Gastrocnemius medialis (tissue), 4 donors: ENCODE measurements at regions not wholly inside any gene's neighbourhood (a gene's known extent, or its start where the extent isn't known, plus 50 kb on each side); places are given as distances from the start of the nearest gene placed in this dataset.

Experiments used
- ATAC-seq, 2 donors: fragments of 150-250 bp; one replicate each; pipeline ENCODE4 v1.9.1; 2016
- DNase-seq, 2 donors: peaks; one replicate each; pipeline ENCODE4 v3.0.0-alpha.2; 2019
- H3K27ac ChIP-seq, 4 donors: fragments of 200-600 bp; sonication (generic); 1 replicate in 1 of 4; 2 replicates in 3 of 4; pipeline ENCODE4 v1.5.1; 2016 to 2018; ENCODE audit warnings: mild to moderate bottlenecking in 2 of 4, moderate library complexity in 1 of 4
- H3K27me3 ChIP-seq, 3 donors: fragments of 200-600 bp; sonication (generic) in 2 of 3; 1 replicate in 1 of 3; 2 replicates in 2 of 3; pipeline versions ENCODE4 v1.5.1 to v1.6.0; 2016 to 2019; ENCODE audit warnings: mild to moderate bottlenecking in 1 of 3, moderate library complexity in 1 of 3
- H3K36me3 ChIP-seq, 2 donors: fragments of 200-600 bp; sonication (generic) in 1 of 2; one replicate each; pipeline ENCODE4 v1.5.1; 2017 to 2018
- H3K4me1 ChIP-seq, 2 donors: fragments of 200-600 bp; sonication (generic) in 1 of 2; one replicate each; pipeline ENCODE4 v1.5.1; 2016 to 2017; ENCODE audit warnings: mild to moderate bottlenecking in 2 of 2
- H3K4me3 ChIP-seq, 4 donors: fragments of 200-600 bp; sonication (generic) in 3 of 4; 1 replicate in 1 of 4; 2 replicates in 3 of 4; pipeline ENCODE4 v1.5.1; 2016 to 2019; ENCODE audit warnings: mild to moderate bottlenecking in 2 of 4
- H3K9me3 ChIP-seq, 3 donors: fragments of 200-600 bp; sonication (generic) in 2 of 3; 1 replicate in 1 of 3; 2 replicates in 2 of 3; pipeline ENCODE4 v1.5.1; 2016 to 2019
- POLR2A ChIP-seq, 2 donors: fragments of 450-650 bp; IDR thresholded peaks; one replicate each; pipeline ENCODE4 v1.6.1; 2017; ENCODE audit warnings: antibody characterized with exemption in 2 of 2, mild to moderate bottlenecking in 2 of 2, moderate library complexity in 2 of 2
- in situ Hi-C, 4 donors: fragments of 200-750 bp; cut with MboI; loops; one replicate each; pipeline versions ENCODE4 v1.15.0 to v1.8.0; 2017; ENCODE audit warnings: low sequenced_read_pairs in 4 of 4
- intact Hi-C: fragments of 100-400 bp; cut with DNase I; formaldehyde crosslinking; loops from one replicate; pipeline ENCODE4 v1.15.1; 2023; ENCODE audit warnings: low total_unique reads
- TF ChIP-seq, protein P1 (sequence below), 5 experiments: fragments of 450-650 bp in 3 of 5; fragments of 200-600 bp in 2 of 5; sonication (generic) in 2 of 5; IDR thresholded peaks in 4 of 5; conservative IDR thresholded peaks in 1 of 5; 1 replicate in 4 of 5; 2 replicates in 1 of 5; pipeline ENCODE4 v1.5.1; 2016 to 2019; ENCODE audit warnings: antibody characterized with exemption in 5 of 5, mild to moderate bottlenecking in 3 of 5, moderate library complexity in 3 of 5

DNA sequence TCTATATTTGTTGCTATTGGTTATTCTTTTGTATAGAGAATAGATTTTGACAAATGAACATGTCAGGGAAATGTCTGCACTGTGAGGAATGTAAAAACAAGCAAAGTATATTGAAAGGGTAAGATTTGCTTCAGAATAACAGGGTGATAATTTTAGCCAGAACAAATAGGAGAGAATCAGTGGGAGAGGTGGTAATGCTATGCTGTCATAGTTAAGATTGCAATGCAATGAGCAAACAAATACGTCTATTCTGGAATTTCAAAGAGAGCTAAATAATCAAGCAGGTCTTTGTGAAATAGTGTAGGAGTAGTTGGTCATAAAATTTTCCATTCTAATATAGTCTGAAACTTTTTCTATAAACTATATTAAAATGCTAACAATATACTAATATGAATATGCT lies 1478.4 kb downstream of the TECRL start:
- in situ Hi-C loops (no loop called here), intact Hi-C loops (no loop called here)
- no peak for TF ChIP-seq POLR2A (IDR thresholded peaks at IDR 0.05)
- TF ChIP-seq, protein P1, sequence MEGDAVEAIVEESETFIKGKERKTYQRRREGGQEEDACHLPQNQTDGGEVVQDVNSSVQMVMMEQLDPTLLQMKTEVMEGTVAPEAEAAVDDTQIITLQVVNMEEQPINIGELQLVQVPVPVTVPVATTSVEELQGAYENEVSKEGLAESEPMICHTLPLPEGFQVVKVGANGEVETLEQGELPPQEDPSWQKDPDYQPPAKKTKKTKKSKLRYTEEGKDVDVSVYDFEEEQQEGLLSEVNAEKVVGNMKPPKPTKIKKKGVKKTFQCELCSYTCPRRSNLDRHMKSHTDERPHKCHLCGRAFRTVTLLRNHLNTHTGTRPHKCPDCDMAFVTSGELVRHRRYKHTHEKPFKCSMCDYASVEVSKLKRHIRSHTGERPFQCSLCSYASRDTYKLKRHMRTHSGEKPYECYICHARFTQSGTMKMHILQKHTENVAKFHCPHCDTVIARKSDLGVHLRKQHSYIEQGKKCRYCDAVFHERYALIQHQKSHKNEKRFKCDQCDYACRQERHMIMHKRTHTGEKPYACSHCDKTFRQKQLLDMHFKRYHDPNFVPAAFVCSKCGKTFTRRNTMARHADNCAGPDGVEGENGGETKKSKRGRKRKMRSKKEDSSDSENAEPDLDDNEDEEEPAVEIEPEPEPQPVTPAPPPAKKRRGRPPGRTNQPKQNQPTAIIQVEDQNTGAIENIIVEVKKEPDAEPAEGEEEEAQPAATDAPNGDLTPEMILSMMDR (IDR thresholded peaks at IDR 0.05 in 4 of 5, conservative IDR thresholded peaks at IDR 0.05 in 1 of 5), result no peak
- no peaks in the 10 kb centered on the region for H3K27me3 ChIP-seq
- H3K4me3 ChIP-seq, result no peak overlapping the region
- ATAC-seq, result no peak
- no peaks in the 10 kb centered on the region for H3K4me1 ChIP-seq
- no peaks in the 10 kb centered on the region for H3K9me3 ChIP-seq
- no peaks in the 10 kb centered on the region for H3K36me3 ChIP-seq
- DNase-seq, result no peak
- no peak overlapping the region for H3K27ac ChIP-seq

DNA sequence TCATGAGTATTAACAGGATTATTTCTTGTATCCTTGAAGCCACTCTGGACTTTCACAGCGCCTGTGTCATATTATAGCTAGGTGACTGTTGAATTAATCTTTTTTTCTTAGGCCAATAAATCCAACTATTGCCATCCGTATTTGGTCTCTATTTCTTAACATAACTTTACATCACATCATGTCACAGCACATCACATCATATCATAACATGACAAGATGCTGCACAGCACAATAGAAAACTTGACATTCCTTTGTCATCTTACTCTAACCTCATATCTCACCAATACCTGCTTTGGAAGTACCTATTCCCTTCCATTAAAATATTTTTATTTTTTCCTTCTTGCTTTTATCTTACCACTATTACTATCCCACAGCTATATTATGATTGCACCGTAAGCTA lies 1480.8 kb downstream of the TECRL start:
- DNase-seq, result no peak
- Histone ChIP-seq H3K9me3 (no peaks in the 10 kb centered on the region), H3K27ac (no peak overlapping the region), H3K36me3 (no peaks in the 10 kb centered on the region), H3K4me3 (no peak overlapping the region), H3K4me1 (no peaks in the 10 kb centered on the region), H3K27me3 (no peaks in the 10 kb centered on the region)
- intact Hi-C loops (no loop called here), in situ Hi-C loops (no loop called here)
- ATAC-seq, result no peak
- TF ChIP-seq POLR2A (IDR thresholded peaks at IDR 0.05), result no peak
- TF ChIP-seq, protein P1 (IDR thresholded peaks at IDR 0.05 in 4 of 5, conservative IDR thresholded peaks at IDR 0.05 in 1 of 5), result no peak

DNA sequence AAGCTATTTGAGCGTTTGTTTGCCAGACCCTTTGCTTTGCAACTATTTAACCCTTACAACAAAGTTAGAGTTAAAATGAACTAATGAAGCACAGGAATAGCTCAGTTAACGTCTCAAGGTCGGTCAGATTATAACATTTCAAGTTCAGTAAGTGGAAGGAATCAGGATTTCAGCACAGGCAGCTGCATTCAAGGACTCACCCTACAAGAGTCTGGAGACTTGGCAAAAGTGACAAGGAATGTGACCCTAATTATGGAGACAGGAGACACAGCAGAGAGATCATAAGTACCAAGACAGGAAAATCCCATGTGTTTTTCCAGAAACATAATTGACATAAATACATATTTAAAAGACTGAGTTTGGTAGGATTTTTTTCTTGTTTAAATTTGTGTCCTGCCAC lies 1481.7 kb downstream of the TECRL start:
- no peaks in the 10 kb centered on the region for H3K4me1 ChIP-seq
- H3K4me3 ChIP-seq, result no peak overlapping the region
- ATAC-seq (no peak), DNase-seq (no peak)
- in situ Hi-C loops, result no loop called here
- intact Hi-C loops, result no loop called here
- no peaks in the 10 kb centered on the region for H3K27me3 ChIP-seq
- H3K9me3 ChIP-seq, result no peaks in the 10 kb centered on the region
- no peak for TF ChIP-seq POLR2A (IDR thresholded peaks at IDR 0.05)
- TF ChIP-seq, protein P1 (IDR thresholded peaks at IDR 0.05 in 4 of 5, conservative IDR thresholded peaks at IDR 0.05 in 1 of 5), result no peak
- H3K27ac ChIP-seq, result no peak overlapping the region
- H3K36me3 ChIP-seq, result no peaks in the 10 kb centered on the region

DNA sequence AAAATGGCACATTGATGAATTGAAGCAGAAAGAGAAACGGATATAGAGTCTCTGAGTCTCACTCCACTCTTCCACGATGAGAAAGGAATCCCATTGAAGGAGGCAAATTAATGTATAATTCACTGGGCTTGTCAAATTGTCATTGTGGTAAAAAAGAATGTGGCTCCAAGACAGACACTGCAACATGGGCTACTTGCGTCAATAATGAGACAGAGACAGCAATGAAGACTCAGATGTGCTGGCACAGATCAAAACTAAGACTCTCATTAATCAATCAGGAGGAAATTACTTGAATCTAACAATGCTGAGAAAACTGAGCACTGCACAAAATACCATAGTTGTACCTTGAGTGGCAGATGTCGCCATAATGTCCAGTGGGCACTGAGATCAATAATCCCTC lies 1485.5 kb downstream of the TECRL start:
- Histone ChIP-seq H3K4me3 (no peak overlapping the region), H3K4me1 (no peaks in the 10 kb centered on the region), H3K27me3 (no peaks in the 10 kb centered on the region), H3K27ac (no peak overlapping the region), H3K36me3 (no peaks in the 10 kb centered on the region), H3K9me3 (no peaks in the 10 kb centered on the region)
- no peak for ATAC-seq
- TF ChIP-seq, protein P1 (IDR thresholded peaks at IDR 0.05 in 4 of 5, conservative IDR thresholded peaks at IDR 0.05 in 1 of 5), result no peak
- no peak for TF ChIP-seq POLR2A (IDR thresholded peaks at IDR 0.05)
- no peak for DNase-seq
- in situ Hi-C loops (no loop called here), intact Hi-C loops (no loop called here)

DNA sequence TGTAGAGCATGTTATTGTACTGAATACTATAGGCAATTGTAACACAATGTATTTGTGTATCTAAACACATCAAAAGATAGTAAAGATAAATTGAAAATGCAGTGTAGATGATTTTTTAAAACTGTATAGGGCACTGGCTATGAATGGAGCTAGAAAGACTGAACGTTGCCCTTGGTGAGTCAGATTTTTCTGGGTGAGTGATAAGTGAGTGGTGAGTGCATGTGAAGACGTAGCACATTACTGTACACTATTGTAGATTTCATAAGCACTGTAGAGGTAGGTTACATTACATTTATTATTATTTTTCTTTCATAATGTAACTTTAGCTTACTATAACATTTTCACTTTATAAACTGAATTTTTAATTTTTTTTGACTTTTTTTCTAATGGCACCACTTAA lies 1491.6 kb downstream of the TECRL start:
- in situ Hi-C loops, result no loop called here

More for the DNA sequence above, 1491.6 kb downstream of the TECRL start:
- no peaks in the 10 kb centered on the region for H3K36me3 ChIP-seq
- no peak overlapping the region for H3K4me3 ChIP-seq
- H3K9me3 ChIP-seq, result no peaks in the 10 kb centered on the region
- no peak overlapping the region for H3K27ac ChIP-seq
- ATAC-seq, result no peak
- intact Hi-C loops, result no loop called here
- TF ChIP-seq, protein P1 (IDR thresholded peaks at IDR 0.05 in 4 of 5, conservative IDR thresholded peaks at IDR 0.05 in 1 of 5), result no peak
- no peak for TF ChIP-seq POLR2A (IDR thresholded peaks at IDR 0.05)
- no peaks in the 10 kb centered on the region for H3K4me1 ChIP-seq
- no peak for DNase-seq
- no peaks in the 10 kb centered on the region for H3K27me3 ChIP-seq
